ENCODE measurements at regions not wholly inside any gene's neighbourhood (a gene's known extent, or its start where the extent isn't known, plus 50 kb on each side); places are given as distances from the start of the nearest gene placed in this dataset.

- DNase-seq, result no peak
Observed at GRCh38 chr17:79263191-79263590, 188.6 kb downstream of the ENGASE start.

- DNase-seq, result no peak
Observed at GRCh38 chr17:79262624-79263023, 188.0 kb downstream of the ENGASE start.

GRCh38 chr17:79261355-79262072, 186.9 kb downstream of the ENGASE start:
- no peak for DNase-seq

- no peak for DNase-seq
Observed at GRCh38 chr17:79258843-79259242, 184.2 kb downstream of the ENGASE start.

GRCh38 chr17:79258041-79258440, 183.4 kb downstream of the ENGASE start:
- no peak for DNase-seq

GRCh38 chr17:79255926-79256585, 181.4 kb downstream of the ENGASE start:
- DNase-seq, result no peak

GRCh38 chr17:79255456-79255855, 180.8 kb downstream of the ENGASE start:
- DNase-seq, result no peak

GRCh38 chr17:79255046-79255445, 180.4 kb downstream of the ENGASE start:
- DNase-seq, result no peak

- DNase-seq, result no peak
Observed at GRCh38 chr17:79252886-79253285, 178.3 kb downstream of the ENGASE start.

- no peak for DNase-seq
Observed at GRCh38 chr17:79251824-79252223, 177.2 kb downstream of the ENGASE start.

GRCh38 chr17:79249929-79250521, 175.4 kb downstream of the ENGASE start:
- DNase-seq, result no peak

- no peak for DNase-seq
Observed at GRCh38 chr17:79248843-79249493, 174.3 kb downstream of the ENGASE start.

- no peak for DNase-seq
Observed at GRCh38 chr17:79246225-79247190, 171.9 kb downstream of the ENGASE start.

- no peak for DNase-seq
Observed at GRCh38 chr17:79244665-79245064, 170.0 kb downstream of the ENGASE start.

GRCh38 chr17:79243996-79244395, 169.4 kb downstream of the ENGASE start:
- DNase-seq, result no peak

GRCh38 chr17:79243603-79243990, 169.0 kb downstream of the ENGASE start:
- no peak for DNase-seq

- no peak for DNase-seq
Observed at GRCh38 chr17:79242873-79243602, 168.4 kb downstream of the ENGASE start.

- DNase-seq, result no peak
Observed at GRCh38 chr17:79242393-79242792, 167.8 kb downstream of the ENGASE start.

- DNase-seq, result no peak
Observed at GRCh38 chr17:79241616-79242015, 167.0 kb downstream of the ENGASE start.

GRCh38 chr17:79239205-79239604, 164.6 kb downstream of the ENGASE start:
- DNase-seq, result no peak

GRCh38 chr17:79237448-79238053, 162.9 kb downstream of the ENGASE start:
- no peak for DNase-seq
